ENCODE measurements at regions not wholly inside any gene's neighbourhood (a gene's known extent, or its start where the extent isn't known, plus 50 kb on each side); places are given as distances from the start of the nearest gene placed in this dataset.

DNA sequence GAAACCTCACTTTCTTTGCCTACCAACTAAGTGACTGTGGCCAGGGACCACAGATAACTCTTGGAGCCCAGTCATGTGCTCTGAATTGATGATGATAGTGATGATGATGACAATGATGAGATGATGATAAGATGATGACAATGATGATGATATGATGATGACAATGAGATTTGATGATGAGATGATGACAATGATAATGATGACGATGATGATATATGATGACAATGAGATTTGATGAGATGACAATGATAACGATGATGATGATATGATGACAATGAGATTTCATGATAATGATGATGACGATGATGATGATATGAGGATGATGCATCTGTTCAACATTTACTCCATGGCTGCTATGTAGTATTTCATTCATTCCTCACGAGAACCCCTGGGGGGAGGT lies 213.0 kb downstream of the ERCC6L2 start:
- TF ChIP-seq, protein P1, sequence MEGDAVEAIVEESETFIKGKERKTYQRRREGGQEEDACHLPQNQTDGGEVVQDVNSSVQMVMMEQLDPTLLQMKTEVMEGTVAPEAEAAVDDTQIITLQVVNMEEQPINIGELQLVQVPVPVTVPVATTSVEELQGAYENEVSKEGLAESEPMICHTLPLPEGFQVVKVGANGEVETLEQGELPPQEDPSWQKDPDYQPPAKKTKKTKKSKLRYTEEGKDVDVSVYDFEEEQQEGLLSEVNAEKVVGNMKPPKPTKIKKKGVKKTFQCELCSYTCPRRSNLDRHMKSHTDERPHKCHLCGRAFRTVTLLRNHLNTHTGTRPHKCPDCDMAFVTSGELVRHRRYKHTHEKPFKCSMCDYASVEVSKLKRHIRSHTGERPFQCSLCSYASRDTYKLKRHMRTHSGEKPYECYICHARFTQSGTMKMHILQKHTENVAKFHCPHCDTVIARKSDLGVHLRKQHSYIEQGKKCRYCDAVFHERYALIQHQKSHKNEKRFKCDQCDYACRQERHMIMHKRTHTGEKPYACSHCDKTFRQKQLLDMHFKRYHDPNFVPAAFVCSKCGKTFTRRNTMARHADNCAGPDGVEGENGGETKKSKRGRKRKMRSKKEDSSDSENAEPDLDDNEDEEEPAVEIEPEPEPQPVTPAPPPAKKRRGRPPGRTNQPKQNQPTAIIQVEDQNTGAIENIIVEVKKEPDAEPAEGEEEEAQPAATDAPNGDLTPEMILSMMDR (IDR thresholded peaks at IDR 0.05): no peak
- TF ChIP-seq POLR2A (IDR thresholded peaks at IDR 0.05): no peak

Measured in right lobe of liver (tissue), 4 donors.